OCI-LY7 (cell line): ENCODE measurements at regions not wholly inside any gene's neighbourhood (a gene's known extent, or its start where the extent isn't known, plus 50 kb on each side); places are given as distances from the start of the nearest gene placed in this dataset.

ENCODE experiments used
- CTCF ChIP-seq: fragments of 200-600 bp; sonication (generic); conservative IDR thresholded peaks from 2 replicates; pipeline ENCODE4 v1.5.1; 2014; ENCODE audit warnings: mild to moderate bottlenecking, antibody characterized with exemption, low read length, moderate library complexity, mixed read lengths
- EZH2phosphoT487 ChIP-seq: fragments of 200-600 bp; sonication (generic); IDR thresholded peaks from 2 replicates; pipeline ENCODE4 v1.6.1; 2018; ENCODE audit warnings: low read depth, borderline replicate concordance, mild to moderate bottlenecking, mixed run types, antibody characterized with exemption, low read length, moderate library complexity, mixed read lengths

DNA sequence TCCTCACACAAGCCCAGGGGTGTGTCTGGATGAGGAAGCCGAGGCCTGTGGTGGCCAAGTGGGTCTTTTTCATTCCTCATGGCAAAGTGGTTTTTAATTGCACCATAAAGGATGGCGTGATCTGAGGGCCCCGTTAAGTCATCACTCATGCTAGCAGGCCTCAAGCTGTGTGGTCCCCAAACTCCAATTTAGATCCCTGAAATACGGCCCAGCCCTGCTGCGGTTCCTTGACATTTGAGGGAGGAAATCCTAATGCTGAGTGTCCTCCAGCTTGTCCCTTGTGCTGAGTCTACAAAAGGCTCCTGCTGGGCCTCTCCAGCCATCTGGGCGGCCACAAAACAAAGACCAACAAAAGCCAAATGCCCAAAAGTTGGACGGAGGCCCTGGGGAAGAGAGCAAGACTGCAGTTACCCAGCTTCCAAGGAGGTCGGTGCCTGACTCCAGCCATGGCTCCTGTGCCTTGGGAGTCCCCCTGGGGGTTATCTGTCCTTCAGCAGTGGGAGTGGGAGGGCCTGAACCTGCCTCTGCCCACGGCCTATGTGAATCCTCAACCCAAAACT, 162.3 kb upstream of the PDE10A start:
- TF ChIP-seq CTCF (no peak), EZH2phosphoT487 (no peak)
